ENCODE measurements at regions not wholly inside any gene's neighbourhood (a gene's known extent, or its start where the extent isn't known, plus 50 kb on each side); places are given as distances from the start of the nearest gene placed in this dataset.
A peak's percentile ranks its signal among the peaks of the same experiment; 100 is the strongest.

DNA sequence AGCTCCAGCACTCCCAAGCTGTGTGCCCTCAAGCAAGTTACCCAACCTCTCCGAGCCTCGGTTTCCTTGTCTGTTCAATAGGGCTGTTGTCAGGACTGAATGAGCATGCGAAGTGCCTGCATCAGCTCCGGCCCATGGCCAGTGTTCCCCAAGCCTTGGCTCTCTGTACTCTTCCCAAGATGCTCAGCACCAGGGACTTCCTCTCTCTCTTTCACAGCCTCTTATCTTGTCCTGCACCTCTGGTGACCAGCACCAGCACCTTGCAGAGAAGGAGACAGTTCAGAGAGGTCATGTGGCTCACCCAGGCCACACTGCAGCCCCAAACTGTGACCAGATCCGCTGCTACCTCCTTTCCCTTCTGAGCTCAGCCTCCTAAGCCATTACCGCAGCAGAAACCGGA is 120.3 kb upstream of the ANO1 start:
- DNase-seq (ENCODE audit: low read depth) = no peak
- TF ChIP-seq, protein P1, sequence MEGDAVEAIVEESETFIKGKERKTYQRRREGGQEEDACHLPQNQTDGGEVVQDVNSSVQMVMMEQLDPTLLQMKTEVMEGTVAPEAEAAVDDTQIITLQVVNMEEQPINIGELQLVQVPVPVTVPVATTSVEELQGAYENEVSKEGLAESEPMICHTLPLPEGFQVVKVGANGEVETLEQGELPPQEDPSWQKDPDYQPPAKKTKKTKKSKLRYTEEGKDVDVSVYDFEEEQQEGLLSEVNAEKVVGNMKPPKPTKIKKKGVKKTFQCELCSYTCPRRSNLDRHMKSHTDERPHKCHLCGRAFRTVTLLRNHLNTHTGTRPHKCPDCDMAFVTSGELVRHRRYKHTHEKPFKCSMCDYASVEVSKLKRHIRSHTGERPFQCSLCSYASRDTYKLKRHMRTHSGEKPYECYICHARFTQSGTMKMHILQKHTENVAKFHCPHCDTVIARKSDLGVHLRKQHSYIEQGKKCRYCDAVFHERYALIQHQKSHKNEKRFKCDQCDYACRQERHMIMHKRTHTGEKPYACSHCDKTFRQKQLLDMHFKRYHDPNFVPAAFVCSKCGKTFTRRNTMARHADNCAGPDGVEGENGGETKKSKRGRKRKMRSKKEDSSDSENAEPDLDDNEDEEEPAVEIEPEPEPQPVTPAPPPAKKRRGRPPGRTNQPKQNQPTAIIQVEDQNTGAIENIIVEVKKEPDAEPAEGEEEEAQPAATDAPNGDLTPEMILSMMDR (conservative IDR thresholded peaks at IDR 0.05; ENCODE audit: low read length) = no peak
- no peak overlapping the region for H3K4me3 ChIP-seq (ENCODE audit: low read length)

DNA sequence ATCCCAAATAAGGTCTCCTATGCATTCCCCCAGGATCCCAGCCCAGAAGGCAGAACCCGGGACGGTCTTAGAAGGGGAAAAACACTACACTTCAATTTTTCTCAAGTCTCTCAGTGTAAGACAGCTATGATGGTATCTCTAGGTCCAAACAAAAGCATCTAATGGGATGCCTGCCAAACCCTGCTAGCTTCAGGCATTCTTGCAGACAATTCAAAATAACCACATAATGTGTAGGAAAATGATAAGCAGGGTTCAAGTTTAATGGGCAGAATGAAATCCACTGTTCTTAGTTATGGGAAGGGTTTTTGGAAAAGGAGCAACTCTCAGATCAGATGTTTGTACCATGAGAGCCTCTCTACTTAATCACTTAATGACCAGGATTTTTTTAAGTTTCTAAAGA is 119.8 kb upstream of the ANO1 start:
- no peak overlapping the region for H3K4me3 ChIP-seq (ENCODE audit: low read length)
- TF ChIP-seq, protein P1 (conservative IDR thresholded peaks at IDR 0.05; ENCODE audit: low read length) = no peak
- peak; percentile 8 for DNase-seq (ENCODE audit: low read depth)

DNA sequence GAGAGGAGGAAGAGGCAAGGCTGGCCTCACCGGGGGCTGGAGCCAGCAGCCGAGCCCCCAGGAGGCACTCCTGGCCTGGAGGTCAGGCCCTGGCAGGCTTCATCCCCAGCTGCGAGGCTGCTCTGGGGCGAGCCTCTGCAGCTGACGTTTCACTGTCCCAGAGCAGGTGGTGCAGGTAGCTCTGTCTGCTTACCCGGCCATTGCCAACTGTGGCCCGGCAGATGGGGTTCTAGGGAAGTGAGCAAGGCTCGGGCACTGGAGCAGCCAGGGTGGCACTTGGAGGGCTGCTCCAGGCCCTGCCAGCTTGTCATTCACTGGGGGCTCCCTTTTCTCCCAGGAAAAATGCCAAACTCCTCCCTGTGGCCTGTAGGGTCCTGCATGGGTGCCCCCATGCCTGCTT is 118.7 kb upstream of the ANO1 start:
- TF ChIP-seq, protein P1 (conservative IDR thresholded peaks at IDR 0.05; ENCODE audit: low read length) = no peak
- no peak for DNase-seq (ENCODE audit: low read depth)
- no peak overlapping the region for H3K4me3 ChIP-seq (ENCODE audit: low read length)

DNA sequence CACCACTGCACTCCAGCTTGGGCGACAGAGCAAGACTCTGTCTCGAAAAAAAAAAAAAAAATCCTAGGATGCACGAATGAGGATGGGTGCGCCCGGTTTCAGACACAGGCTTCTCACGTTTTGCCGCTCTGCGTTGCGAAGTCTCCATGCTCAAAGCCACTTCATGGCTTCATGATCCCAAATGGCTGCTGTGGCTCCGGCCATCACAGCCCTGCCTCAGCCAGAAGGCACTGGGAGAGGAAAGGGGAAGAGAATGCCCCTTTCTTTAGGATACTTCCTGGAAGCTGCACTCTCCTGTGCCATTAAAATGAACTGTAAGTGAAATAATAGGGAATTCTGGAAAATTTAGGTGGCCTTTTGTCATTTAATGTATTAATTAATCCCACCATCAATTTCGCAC is 116.4 kb upstream of the ANO1 start:
- no peak overlapping the region for H3K4me3 ChIP-seq (ENCODE audit: low read length)
- no peak for DNase-seq (ENCODE audit: low read depth)
- TF ChIP-seq, protein P1 (conservative IDR thresholded peaks at IDR 0.05; ENCODE audit: low read length) = no peak

- TF ChIP-seq, protein P1 (conservative IDR thresholded peaks at IDR 0.05; ENCODE audit: low read length) = no peak
- DNase-seq (ENCODE audit: low read depth) = no peak
Measured at GRCh38 chr11:69962152-69962551, 116.0 kb upstream of the ANO1 start.

GRCh38 chr11:69963533-69964246 is 114.4 kb upstream of the ANO1 start:
- TF ChIP-seq, protein P1 (conservative IDR thresholded peaks at IDR 0.05; ENCODE audit: low read length) = no peak
- no peak overlapping the region for H3K4me3 ChIP-seq (ENCODE audit: low read length)
- no peak for DNase-seq (ENCODE audit: low read depth)

More at GRCh38 chr11:69962152-69962551, 116.0 kb upstream of the ANO1 start:
- H3K4me3 ChIP-seq (ENCODE audit: low read length) = no peak overlapping the region

GRCh38 chr11:69964247-69964643 is 113.9 kb upstream of the ANO1 start:
- TF ChIP-seq, protein P1 (conservative IDR thresholded peaks at IDR 0.05; ENCODE audit: low read length) = no peak
- no peak overlapping the region for H3K4me3 ChIP-seq (ENCODE audit: low read length)
- no peak for DNase-seq (ENCODE audit: low read depth)
